ENCODE measurements at regions not wholly inside any gene's neighbourhood (a gene's known extent, or its start where the extent isn't known, plus 50 kb on each side); places are given as distances from the start of the nearest gene placed in this dataset.

DNA sequence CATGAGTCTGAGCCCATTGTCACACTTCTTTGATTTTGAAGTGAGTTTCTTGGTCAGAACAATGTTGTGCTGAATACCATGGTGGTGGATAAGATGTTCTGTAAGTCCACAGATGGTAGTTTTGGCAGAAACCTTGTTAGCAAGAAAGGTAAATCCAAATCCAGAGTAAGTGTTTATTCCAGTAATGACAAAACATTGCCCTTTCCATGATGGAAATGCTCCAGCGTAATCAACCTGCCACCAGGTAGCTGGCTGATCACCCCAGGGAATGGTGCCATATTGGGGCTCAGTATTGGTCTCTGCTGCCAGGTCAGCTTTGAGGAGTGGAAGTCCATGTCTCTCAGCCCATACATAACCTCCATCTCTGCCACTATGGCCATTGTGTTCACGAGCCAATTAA lies 54.7 kb upstream of the DAPK1 start:
- 65 to 75% methylated on average over 2 of the region's 2 CpGs for WGBS, 2 donors
- intact Hi-C loops (cut with DNase I) = no loop called here
- H3K9me3 ChIP-seq = no peaks in the 10 kb centered on the region
- peaks cover 0 to 8% (median 0%) of the 10 kb centered on the region in 4 donors for H3K27me3 ChIP-seq
- no peak for DNase-seq
- no peak overlapping the region for H3K27ac ChIP-seq
- no peak overlapping the region for H3K4me3 ChIP-seq
- no peaks in the 10 kb centered on the region for H3K36me3 ChIP-seq
- no peaks in the 10 kb centered on the region for H3K4me1 ChIP-seq
- no peak for TF ChIP-seq CTCF (IDR thresholded peaks at IDR 0.05)
- no peak for TF ChIP-seq POLR2A (IDR thresholded peaks at IDR 0.05)

DNA sequence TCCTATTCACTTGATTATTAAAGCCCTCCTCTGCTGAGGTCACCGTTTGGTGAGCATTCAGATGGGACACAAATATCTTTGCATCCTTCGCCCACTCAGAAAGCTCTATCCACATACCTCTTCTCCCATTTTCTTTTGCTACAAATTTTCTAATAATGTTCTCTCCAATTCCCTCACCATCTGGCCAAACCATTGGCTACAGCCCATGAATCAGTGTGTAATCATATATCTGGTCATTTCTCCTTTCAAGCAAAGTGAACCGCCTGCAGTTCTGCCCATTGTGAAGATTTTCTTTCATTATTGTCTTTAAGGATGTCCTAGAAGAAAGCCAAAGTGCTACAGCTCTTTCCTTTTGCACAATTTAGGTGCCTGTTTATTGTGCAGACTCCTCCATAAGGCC lies 54.2 kb upstream of the DAPK1 start:
- H3K9me3 ChIP-seq = no peaks in the 10 kb centered on the region
- peaks cover 0 to 8% (median 0%) of the 10 kb centered on the region in 4 donors for H3K27me3 ChIP-seq
- no peaks in the 10 kb centered on the region for H3K36me3 ChIP-seq
- H3K4me1 ChIP-seq = no peaks in the 10 kb centered on the region
- H3K27ac ChIP-seq = no peak overlapping the region
- no peak for DNase-seq
- intact Hi-C loops (cut with DNase I) = no loop called here
- 92 to 98% methylated on average over 3 of the region's 3 CpGs for WGBS, 2 donors
- TF ChIP-seq CTCF (IDR thresholded peaks at IDR 0.05) (no peak), POLR2A (IDR thresholded peaks at IDR 0.05) (no peak)
- no peak overlapping the region for H3K4me3 ChIP-seq

- Histone ChIP-seq H3K36me3 (no peaks in the 10 kb centered on the region), H3K4me3 (peak overlapping the region in 1 of 4 donors; percentile 12), H3K27me3 (peaks cover 0 to under 1% (median 0%) of the 10 kb centered on the region in 4 donors), H3K4me1 (no peaks in the 10 kb centered on the region), H3K9me3 (no peaks in the 10 kb centered on the region), H3K27ac (no peak overlapping the region)
- no peak for TF ChIP-seq CTCF (IDR thresholded peaks at IDR 0.05)
- TF ChIP-seq POLR2A (IDR thresholded peaks at IDR 0.05) = no peak
- intact Hi-C loops (cut with DNase I) = no loop called here
- 26 to 47% methylated on average over 3 to 5 of the region's 5 CpGs for WGBS, 2 donors
- no peak for DNase-seq
Observed at GRCh38 chr9:87445646-87446045, 52.0 kb upstream of the DAPK1 start.

DNA sequence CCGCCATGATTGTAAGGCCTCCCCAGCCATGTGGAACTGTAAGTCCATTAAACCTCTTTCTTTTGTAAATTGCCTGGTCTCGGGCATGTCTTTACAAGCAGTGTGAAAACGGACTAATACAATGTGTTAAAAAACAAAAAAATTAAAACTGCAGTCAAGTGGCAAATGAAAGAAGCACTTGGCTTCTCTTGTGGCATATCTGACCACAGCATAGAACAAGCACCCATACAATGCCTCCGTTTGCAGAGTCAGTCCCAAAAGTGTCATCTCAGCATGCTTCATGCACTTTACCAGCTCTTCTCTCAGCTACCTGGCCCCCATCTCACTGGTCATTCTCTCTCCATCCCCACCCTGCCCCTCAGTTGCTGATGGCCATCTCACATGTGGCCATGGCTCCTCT lies 51.1 kb upstream of the DAPK1 start:
- no peak for DNase-seq
- 79% methylated on average over 4 of the region's 4 CpGs for WGBS, 2 donors
- Histone ChIP-seq H3K9me3 (no peaks in the 10 kb centered on the region), H3K4me3 (no peak overlapping the region), H3K27me3 (no peaks in the 10 kb centered on the region), H3K36me3 (no peaks in the 10 kb centered on the region), H3K4me1 (no peaks in the 10 kb centered on the region), H3K27ac (no peak overlapping the region)
- intact Hi-C loops (cut with DNase I) = no loop called here
- no peak for TF ChIP-seq POLR2A (IDR thresholded peaks at IDR 0.05)
- no peak for TF ChIP-seq CTCF (IDR thresholded peaks at IDR 0.05)

DNA sequence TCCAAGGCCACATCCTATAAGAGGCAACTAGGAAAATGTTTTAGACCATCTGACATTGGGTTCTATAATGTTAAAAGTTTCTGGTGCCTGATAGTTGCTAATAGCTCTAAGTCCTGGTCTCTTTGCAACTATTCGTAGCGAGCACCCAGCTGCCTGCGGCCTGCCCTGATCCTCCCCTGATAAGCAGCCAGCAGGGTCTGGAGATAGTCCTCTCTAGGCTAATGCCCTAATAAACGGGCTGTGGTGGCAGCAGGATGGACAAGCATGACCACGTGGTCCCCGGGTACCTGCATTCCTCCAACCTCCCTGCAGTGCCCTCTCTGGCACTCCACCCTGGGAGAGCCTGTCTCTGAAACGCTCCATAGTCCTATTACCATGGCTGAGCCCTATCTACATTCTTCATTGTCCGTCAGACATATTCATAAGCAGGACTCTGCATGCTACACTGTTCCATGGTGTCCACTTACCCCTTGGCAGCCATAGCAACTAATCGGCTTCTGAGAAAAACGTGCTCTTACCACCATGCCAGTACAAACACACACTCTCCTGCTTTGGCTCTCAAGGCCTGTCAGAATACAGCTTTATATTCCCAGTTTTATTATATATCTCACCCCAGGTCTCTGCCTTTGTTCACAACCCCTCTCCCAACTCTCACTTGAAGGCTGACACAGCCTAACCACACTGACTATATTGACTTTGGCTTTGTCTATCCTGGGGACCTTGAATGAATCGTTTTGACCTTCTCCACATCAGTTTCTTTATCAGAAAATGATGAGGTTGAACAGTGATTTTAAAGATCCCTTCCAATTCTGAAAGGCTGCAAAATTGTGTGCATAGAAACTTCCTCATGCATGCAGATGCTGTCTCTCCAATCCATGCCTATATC lies 49.9 kb upstream of the DAPK1 start:
- TF ChIP-seq CTCF (IDR thresholded peaks at IDR 0.05) (no peak), POLR2A (IDR thresholded peaks at IDR 0.05) (no peak)
- H3K4me1 ChIP-seq = no peaks in the 10 kb centered on the region
- H3K27me3 ChIP-seq = no peaks in the 10 kb centered on the region
- no peaks in the 10 kb centered on the region for H3K9me3 ChIP-seq
- no peaks in the 10 kb centered on the region for H3K36me3 ChIP-seq
- intact Hi-C loops (cut with DNase I) = no loop called here
- WGBS, 2 donors = 77 to 79% methylated on average over 8 to 11 of the region's 11 CpGs
- H3K27ac ChIP-seq = no peak overlapping the region
- no peak overlapping the region for H3K4me3 ChIP-seq
- DNase-seq = no peak

Small RNA genes lying in the stretch of these regions (small RNA-seq; reads per million reads assigned to genes)
- gene AL353752.1 (0 reads per million in 4 donors), gene RF00568 (0 reads per million in 4 donors)
